Stromal cell of bone marrow (primary cell): ENCODE measurements at regions not wholly inside any gene's neighbourhood (a gene's known extent, or its start where the extent isn't known, plus 50 kb on each side); places are given as distances from the start of the nearest gene placed in this dataset.
"Not testable (repeated sequence)": the region's sequence is repeated elsewhere in the genome, so short reads cannot be mapped to it uniquely, and the experiment has no call there.

Experiments
- DNase-seq: peaks from one replicate; pipeline ENCODE4 v3.0.0-alpha.2; 2012; ENCODE audit warnings: low read depth

- no peak for DNase-seq
Measured at GRCh38 chr22:47920380-47920959, 1158.0 kb downstream of the TBC1D22A start.

- DNase-seq, result no peak
Measured at GRCh38 chr22:47919893-47920292, 1157.4 kb downstream of the TBC1D22A start.

- DNase-seq, result no peak
Measured at GRCh38 chr22:47919001-47919441, 1156.6 kb downstream of the TBC1D22A start.

- DNase-seq, result no peak
Measured at GRCh38 chr22:47918276-47918921, 1155.9 kb downstream of the TBC1D22A start.

GRCh38 chr22:47914481-47915097, 1152.1 kb downstream of the TBC1D22A start:
- no peak for DNase-seq

- no peak for DNase-seq
Measured at GRCh38 chr22:47902646-47903180, 1140.3 kb downstream of the TBC1D22A start.

- DNase-seq, result no peak
Measured at GRCh38 chr22:47901911-47902310, 1139.5 kb downstream of the TBC1D22A start.

GRCh38 chr22:47899894-47900293, 1137.4 kb downstream of the TBC1D22A start:
- no peak for DNase-seq

GRCh38 chr22:47898946-47899345, 1136.5 kb downstream of the TBC1D22A start:
- DNase-seq, result no peak

- no peak for DNase-seq
Measured at GRCh38 chr22:47891609-47892008, 1129.2 kb downstream of the TBC1D22A start.

GRCh38 chr22:47888817-47889216, 1126.4 kb downstream of the TBC1D22A start:
- no peak for DNase-seq

- DNase-seq, result no peak
Measured at GRCh38 chr22:47884775-47885174, 1122.3 kb downstream of the TBC1D22A start.

GRCh38 chr22:47884200-47884599, 1121.8 kb downstream of the TBC1D22A start:
- DNase-seq, result no peak

GRCh38 chr22:47883757-47884156, 1121.3 kb downstream of the TBC1D22A start:
- no peak for DNase-seq

- DNase-seq, result no peak
Measured at GRCh38 chr22:47879346-47879745, 1116.9 kb downstream of the TBC1D22A start.

GRCh38 chr22:47878460-47878859, 1116.0 kb downstream of the TBC1D22A start:
- no peak for DNase-seq

GRCh38 chr22:47872761-47873535, 1110.5 kb downstream of the TBC1D22A start:
- DNase-seq, result no peak

GRCh38 chr22:47865626-47866025, 1103.2 kb downstream of the TBC1D22A start:
- no peak for DNase-seq

GRCh38 chr22:47862394-47862793, 1099.9 kb downstream of the TBC1D22A start:
- DNase-seq, result no peak

- DNase-seq, result not testable (repeated sequence)
Measured at GRCh38 chr22:47860907-47861306, 1098.5 kb downstream of the TBC1D22A start.

- DNase-seq, result no peak
Measured at GRCh38 chr22:47859881-47860525, 1097.6 kb downstream of the TBC1D22A start.

GRCh38 chr22:47858773-47859306, 1096.4 kb downstream of the TBC1D22A start:
- DNase-seq, result no peak
